Ecto neural progenitor cell (in vitro differentiated cells): ENCODE measurements at regions not wholly inside any gene's neighbourhood (a gene's known extent, or its start where the extent isn't known, plus 50 kb on each side); places are given as distances from the start of the nearest gene placed in this dataset.
"Not testable (repeated sequence)": the region's sequence is repeated elsewhere in the genome, so short reads cannot be mapped to it uniquely, and the experiment has no call there.

Experiments
- DNase-seq: peaks from one replicate; pipeline ENCODE4 v3.0.0-alpha.2; 2018; ENCODE audit warnings: low spot score

- no peak for DNase-seq
Observed at GRCh38 chr3:166322391-166322790, 485.2 kb upstream of the BCHE start.

DNA sequence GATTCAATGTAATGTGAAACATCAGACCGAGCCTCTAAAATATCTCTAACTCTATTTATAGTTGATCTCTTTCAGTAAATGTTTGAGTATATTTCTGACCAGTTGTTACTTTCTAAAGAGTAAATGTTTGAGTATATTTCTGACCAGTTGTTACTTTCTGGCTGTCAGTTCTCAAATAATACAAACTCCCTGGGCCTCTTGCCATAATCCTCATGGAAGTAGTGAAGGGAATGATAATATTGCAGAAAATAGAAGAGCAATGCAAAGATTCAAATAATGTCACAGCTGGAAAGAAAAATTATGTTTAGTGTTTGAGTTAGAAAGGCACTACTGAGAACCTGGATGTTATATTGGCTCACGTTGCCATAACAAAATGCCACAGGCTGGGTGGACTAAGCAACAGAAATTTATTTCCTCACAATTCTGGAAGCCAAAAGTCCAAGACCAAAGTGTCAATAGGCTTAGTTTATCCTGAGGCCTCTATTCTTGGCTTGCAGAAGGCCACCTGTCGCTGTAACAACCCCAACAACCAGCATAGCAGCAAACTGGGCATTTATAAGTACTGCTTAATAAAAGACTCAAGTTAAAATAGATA lies 470.6 kb upstream of the BCHE start:
- DNase-seq, result no peak

DNA sequence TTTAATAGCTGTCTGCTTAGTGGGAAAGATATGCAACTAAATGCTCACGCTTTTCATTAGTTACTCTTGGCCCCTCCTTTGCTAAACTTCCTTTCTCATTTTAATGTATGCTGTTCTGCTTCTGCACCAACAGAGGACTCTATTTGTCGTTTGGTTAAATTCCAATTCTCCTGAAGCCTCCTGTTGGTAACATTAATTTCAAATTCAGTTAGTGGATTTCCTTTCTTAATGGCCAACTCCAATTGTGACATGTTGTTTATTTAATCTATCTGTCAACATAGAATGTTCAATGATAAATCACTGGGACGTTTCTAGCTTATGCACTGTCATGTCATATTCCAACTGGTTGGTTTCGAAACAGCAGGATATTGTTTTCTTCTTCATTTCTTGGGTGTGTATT lies 467.4 kb upstream of the BCHE start:
- no peak for DNase-seq

DNA sequence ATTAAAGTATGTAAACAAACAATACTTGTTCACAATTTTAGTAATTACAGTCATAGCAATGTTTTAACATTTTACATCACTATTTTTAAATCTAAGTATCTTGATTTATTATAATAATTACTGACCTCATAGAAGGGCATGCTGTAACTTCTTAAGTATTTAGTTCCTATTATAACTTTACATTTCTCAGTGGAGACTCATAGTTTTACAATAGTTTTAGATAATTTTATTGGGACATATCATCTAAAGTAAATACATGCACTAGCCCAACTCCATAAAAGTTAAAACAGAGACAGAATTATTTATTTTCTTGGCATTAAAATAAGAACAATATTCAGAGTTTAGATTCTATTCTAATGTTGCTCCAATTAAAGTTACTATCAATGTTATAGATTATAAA lies 466.5 kb upstream of the BCHE start:
- DNase-seq, result no peak

- no peak for DNase-seq
Observed at GRCh38 chr3:166302331-166302730, 465.1 kb upstream of the BCHE start.

DNA sequence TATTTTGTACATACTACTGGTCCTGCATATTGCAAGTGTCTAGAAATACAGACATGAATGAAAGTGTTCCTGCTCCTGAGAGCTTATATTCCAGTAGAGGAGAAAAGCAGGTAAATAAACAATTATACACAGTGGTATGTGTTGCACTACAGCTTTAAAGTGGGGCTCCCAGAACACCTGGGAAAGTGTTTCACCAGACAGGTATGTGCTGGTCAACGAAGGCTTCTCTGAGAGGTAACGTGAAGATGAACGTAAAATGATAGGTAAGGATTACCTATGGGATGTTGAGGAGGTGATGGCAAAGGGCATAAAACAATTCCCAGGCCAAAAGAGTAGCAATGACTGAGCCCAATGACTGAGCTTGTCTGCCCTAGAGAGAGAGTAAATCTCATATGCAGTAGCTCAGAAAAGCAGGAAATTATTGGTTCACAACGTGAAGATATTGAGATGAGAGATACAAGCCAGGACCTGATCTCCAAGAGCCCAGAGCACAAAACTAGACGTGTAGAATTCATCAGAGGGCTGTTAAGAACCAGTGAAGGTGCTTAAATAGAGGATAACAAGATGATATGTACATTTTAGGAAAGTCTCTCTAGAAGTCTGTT lies 459.1 kb upstream of the BCHE start:
- DNase-seq, result no peak

DNA sequence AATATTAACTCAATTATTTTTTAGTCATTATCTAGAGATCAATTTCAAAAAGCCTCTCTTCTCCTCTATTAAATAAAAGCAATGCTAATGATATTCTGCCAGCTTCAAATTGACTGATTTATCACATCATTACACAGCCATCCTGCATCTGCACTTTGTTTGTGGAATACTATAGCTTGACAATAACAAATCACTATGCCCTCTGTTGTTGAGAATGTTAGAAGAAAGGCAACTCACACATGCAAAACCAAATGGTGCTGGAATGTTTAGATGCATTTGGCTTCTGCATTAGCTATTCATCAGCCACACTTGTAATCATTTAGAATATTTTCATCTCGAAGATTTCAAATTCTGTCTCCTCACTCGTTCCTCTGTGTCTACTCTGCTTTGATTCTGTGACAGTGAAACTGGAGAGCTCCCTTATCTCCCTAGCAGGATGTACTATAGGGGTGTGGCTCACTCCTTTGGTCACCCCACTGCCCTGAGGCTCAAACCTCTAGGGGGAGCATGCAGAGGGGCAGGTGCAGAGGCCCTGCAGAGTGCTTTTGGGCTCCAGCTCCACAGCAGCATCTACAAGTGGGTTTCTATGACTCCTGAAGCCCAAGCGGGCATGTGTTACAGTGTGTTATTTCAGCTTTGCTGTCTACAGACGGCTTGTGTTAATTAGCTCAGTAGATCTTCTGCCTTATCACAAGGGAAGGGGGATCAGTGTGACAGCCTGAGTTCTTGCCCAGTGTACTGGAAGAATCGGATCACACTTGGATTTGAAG lies 454.1 kb upstream of the BCHE start:
- DNase-seq, result no peak

- DNase-seq, result no peak
Observed at GRCh38 chr3:166285001-166285400, 447.8 kb upstream of the BCHE start.

- DNase-seq, result no peak
Observed at GRCh38 chr3:166283840-166284239, 446.6 kb upstream of the BCHE start.

DNA sequence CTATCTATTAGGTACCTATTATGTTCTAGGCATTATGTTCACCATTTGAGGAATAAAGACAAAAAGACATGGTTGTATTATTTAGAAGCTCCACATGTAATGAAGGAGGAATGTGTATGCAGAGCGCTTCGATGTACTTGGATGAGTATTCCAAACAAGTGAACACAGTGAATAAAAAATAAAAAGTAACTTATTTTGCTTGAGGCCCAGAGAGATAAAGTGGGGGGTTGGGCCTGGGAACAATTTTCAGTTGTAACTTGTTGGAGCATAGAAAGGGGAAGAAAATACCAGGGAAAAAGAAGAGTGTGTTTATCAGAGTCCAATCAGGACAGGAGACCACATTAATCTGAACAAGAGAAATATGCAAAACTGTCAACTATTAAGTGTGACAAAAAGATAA lies 445.7 kb upstream of the BCHE start:
- DNase-seq, result no peak

DNA sequence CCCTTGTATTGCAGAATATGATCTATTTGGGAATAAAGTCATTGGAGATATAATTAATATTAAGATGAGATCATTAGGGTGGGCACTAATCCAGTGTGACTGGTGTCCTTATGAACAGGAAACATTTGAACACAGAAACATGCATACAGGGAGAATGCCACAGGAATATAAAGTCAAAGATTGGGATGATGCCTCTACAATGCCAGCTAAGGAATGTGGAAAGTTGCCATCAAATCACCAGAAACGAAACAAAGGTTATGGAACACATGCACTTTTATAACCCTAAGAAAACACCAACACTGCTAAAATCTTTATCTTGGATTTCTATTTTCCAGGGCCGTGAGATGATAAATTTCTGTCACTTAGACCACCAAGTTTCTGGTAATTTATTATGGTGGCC lies 442.4 kb upstream of the BCHE start:
- no peak for DNase-seq

DNA sequence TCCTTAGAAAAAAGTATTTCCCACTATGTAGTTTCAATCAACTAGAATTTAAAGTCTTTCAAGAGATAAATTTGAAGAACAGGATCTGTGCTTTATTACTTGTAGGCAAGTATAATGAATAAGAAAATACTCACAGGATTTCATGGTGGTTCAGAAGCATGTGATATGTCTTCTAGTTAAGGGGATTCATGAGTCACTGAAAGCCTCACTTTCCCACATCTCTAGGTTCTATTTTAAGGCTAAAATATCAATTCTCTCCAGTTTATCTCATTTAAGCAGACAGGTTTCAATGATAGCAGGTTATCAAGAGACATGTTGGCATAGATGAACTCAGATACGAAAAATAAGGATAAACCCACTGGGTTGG lies 437.8 kb upstream of the BCHE start:
- DNase-seq, result no peak

DNA sequence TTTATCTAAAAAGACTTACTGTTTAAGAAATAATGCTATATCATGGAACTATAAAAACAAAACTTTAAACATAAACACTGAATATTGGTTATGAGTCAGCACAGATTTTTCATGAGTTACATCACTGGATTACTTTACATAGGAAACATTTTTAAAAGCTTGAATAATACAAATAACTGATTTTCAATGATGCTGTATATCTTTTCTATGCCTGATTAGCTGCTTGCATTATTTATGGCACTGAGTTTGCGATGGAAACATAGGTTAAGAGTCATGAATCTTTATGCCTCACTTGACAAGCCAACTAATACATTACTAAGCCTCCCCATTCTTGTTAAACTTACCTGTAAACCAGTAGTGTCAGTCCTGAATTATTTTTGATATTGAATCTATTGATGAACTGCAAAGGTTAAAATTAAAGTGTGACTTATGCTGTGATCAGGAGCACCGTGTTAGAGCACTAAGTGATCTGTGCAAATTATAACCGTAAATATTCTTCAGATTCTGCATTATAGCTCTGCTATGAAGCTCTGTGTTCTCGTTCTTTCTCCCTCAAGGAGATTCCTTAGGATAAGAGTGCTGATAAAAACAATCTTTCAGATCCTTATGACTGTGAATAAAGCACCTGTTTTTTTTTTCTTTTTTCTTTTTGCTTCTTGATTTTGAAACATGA lies 437.3 kb upstream of the BCHE start:
- DNase-seq, result no peak

DNA sequence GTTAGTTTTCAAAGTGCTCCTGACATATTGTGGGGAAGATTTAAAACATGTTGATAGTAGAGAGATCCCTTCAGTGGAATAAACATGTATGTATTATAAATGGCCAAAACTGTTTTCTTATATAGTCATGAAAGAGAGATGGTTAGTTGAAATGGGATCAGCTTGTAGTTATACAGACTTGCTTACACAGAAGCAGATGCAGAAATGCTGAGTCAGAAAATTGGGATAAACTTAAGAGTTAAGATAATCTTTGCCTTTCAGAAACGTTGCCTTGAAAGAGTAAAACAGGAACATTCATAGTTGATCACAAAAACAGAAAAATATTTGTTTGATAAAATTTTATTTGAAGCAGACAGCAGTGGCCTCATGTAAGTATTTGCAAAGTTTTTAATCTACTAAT lies 433.2 kb upstream of the BCHE start:
- no peak for DNase-seq

DNA sequence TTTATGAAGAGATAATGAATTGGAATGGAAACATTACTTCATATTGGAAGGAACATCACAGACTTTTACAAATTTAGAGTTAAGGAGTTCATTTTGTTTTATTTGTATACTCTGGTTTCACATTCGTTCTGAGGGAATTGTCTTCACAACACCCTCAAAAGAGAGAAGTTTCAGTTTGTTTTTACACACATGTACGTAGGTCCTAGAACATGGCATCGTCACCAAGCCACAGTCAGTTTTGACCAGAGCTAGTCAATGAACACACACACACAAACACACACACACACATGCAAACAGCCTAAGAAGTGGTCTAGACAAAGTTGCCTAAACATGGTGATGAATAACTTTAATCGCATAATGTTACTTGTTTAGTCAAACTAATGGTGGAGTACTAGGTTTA lies 427.9 kb upstream of the BCHE start:
- DNase-seq, result no peak

DNA sequence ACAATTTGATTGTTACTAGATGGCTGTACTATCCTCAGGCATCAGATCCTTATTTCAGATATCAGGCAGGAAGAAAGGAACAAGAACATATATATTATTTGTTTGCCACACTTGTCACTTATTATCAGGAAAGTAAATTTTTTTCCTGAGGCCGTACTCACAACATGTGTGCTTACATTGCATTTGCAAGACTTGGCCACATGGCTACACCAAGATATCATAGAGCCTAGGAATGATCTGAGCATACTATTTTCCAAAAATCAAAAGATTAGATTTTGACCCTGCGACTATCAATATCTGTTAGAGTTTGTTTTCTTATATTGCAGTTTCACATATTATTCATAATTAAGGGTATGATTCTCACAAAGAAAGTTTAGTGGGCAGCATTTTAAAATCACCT lies 426.2 kb upstream of the BCHE start:
- DNase-seq, result no peak

GRCh38 chr3:166258293-166258850 lies 421.1 kb upstream of the BCHE start:
- DNase-seq, result not testable (repeated sequence)

GRCh38 chr3:166257715-166258114 lies 420.5 kb upstream of the BCHE start:
- no peak for DNase-seq

DNA sequence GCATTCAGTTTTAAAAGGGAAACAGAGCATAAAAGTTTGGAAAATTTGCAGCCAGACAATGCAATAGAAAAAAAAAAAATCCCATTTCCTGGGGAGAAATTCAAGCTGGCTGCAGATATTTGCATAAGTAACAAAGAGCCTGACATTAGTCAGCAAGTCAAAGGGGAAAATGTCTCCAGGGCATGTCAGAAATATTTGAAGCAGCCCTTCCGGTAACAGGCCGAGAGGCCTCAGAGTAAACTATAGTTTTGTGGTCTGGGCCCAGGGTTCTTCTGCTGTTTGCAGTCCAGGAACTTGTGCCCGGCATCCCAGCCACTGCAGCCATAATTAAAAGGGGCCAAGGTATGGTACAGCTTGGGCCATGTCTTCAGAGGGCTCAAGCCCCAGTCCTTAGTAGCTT lies 411.6 kb upstream of the BCHE start:
- no peak for DNase-seq

DNA sequence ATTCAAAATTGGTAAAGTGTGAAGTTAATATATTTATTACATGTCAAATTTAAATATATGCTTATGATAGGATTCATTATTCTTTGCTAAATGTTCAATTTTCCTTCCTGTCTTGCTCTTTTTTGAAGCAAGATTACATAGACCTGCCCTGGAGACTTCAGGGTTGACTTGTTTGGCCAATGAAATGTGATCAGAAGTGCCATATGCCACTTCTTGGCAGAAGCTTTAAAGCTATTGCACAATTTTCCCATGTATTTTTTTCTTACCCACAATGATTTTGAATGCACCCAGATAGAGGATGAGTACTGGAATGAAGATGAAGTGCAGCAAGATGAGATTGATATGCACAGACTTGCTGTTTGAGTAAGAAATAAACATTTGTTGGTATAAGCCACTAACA lies 406.3 kb upstream of the BCHE start:
- no peak for DNase-seq

- no peak for DNase-seq
Observed at GRCh38 chr3:166223120-166223519, 385.9 kb upstream of the BCHE start.

GRCh38 chr3:166211451-166211850 lies 374.2 kb upstream of the BCHE start:
- DNase-seq, result peak; percentile 56

- no peak for DNase-seq
Observed at GRCh38 chr3:166209701-166210100, 372.5 kb upstream of the BCHE start.
